BLaER1 treated with 17β-estradiol and CSF1 and Interleukin-3, amounts not matched to agents 10 nM and 100 nM (cell line): ENCODE measurements at regions not wholly inside any gene's neighbourhood (a gene's known extent, or its start where the extent isn't known, plus 50 kb on each side); places are given as distances from the start of the nearest gene placed in this dataset.

Experiments
- H3K27ac ChIP-seq, 11 experiments: shearing (Covaris generic); formaldehyde crosslinking; 2 replicates each; pipeline ENCODE4 v1.8.1; 2022
- H3K27me3 ChIP-seq, 11 experiments: shearing (Covaris generic); formaldehyde crosslinking; 2 replicates each; pipeline ENCODE4 v1.8.1; 2022
- H3K36me3 ChIP-seq, 11 experiments: shearing (Covaris generic); formaldehyde crosslinking; 2 replicates each; pipeline ENCODE4 v1.8.1; 2022
- H3K4me1 ChIP-seq, 10 experiments: shearing (Covaris generic); formaldehyde crosslinking; 2 replicates each; pipeline ENCODE4 v1.8.1; 2022
- H3K4me2 ChIP-seq, 11 experiments: shearing (Covaris generic); formaldehyde crosslinking; 2 replicates each; pipeline ENCODE4 v1.8.1; 2022
- H3K4me3 ChIP-seq, 10 experiments: shearing (Covaris generic); formaldehyde crosslinking; 2 replicates each; pipeline ENCODE4 v1.8.1; 2022
- H3K9ac ChIP-seq, 11 experiments: shearing (Covaris generic); formaldehyde crosslinking; 2 replicates each; pipeline ENCODE4 v1.8.1; 2022
- H3K9me3 ChIP-seq, 11 experiments: shearing (Covaris generic); formaldehyde crosslinking; replicated peaks in 1 of 11; 2 replicates each; pipeline ENCODE4 v1.8.1; 2022
- H4K20me1 ChIP-seq, 11 experiments: shearing (Covaris generic); formaldehyde crosslinking; 2 replicates each; pipeline ENCODE4 v1.8.1; 2022
- Cebpa-rat ChIP-seq, 11 experiments: shearing (Covaris generic); IDR thresholded peaks; 2 replicates each; pipeline ENCODE4 v1.8.1; 2022

GRCh38 chr18:78510091-78510490, 469.5 kb upstream of the SALL3 start:
- Histone ChIP-seq H4K20me1 (no peaks in the 10 kb centered on the region), H3K4me1 (no peaks in the 10 kb centered on the region), H3K27me3 (no peaks in the 10 kb centered on the region), H3K9me3 (no peaks in the 10 kb centered on the region), H3K9ac (no peak overlapping the region), H3K36me3 (no peaks in the 10 kb centered on the region), H3K27ac (no peak overlapping the region), H3K4me3 (no peak overlapping the region), H3K4me2 (no peak overlapping the region)
- no peak for TF ChIP-seq Cebpa-rat (IDR thresholded peaks at IDR 0.05)

- Histone ChIP-seq H3K27ac (no peak overlapping the region), H3K4me3 (no peak overlapping the region), H4K20me1 (no peaks in the 10 kb centered on the region), H3K4me1 (no peaks in the 10 kb centered on the region), H3K9me3 (no peaks in the 10 kb centered on the region), H3K27me3 (no peaks in the 10 kb centered on the region), H3K9ac (no peak overlapping the region), H3K36me3 (no peaks in the 10 kb centered on the region), H3K4me2 (no peak overlapping the region)
- TF ChIP-seq Cebpa-rat (IDR thresholded peaks at IDR 0.05) = no peak
These were observed 469.0 kb upstream of the SALL3 start for GRCh38 chr18:78510636-78511035.

GRCh38 chr18:78511666-78512601, 467.7 kb upstream of the SALL3 start:
- Histone ChIP-seq H3K27me3 (no peaks in the 10 kb centered on the region), H3K27ac (no peak overlapping the region), H3K4me2 (no peak overlapping the region), H3K4me1 (no peaks in the 10 kb centered on the region), H3K9ac (no peak overlapping the region), H3K36me3 (no peaks in the 10 kb centered on the region), H3K4me3 (no peak overlapping the region), H4K20me1 (no peaks in the 10 kb centered on the region), H3K9me3 (no peaks in the 10 kb centered on the region)
- TF ChIP-seq Cebpa-rat (IDR thresholded peaks at IDR 0.05) = no peak

GRCh38 chr18:78514910-78515670, 464.5 kb upstream of the SALL3 start:
- TF ChIP-seq Cebpa-rat (IDR thresholded peaks at IDR 0.05) = no peak

GRCh38 chr18:78517328-78517727, 462.3 kb upstream of the SALL3 start:
- H3K9ac ChIP-seq = no peak overlapping the region
- H3K4me3 ChIP-seq = no peak overlapping the region
- H3K4me2 ChIP-seq = no peak overlapping the region
- H4K20me1 ChIP-seq = 0 out of 22 replicates have a peak, but pooled peaks cover 0 to 8% (median 0%) of the 10 kb centered on the region in 11 experiments
- no peaks in the 10 kb centered on the region for H3K36me3 ChIP-seq
- H3K9me3 ChIP-seq = no peaks in the 10 kb centered on the region
- TF ChIP-seq Cebpa-rat (IDR thresholded peaks at IDR 0.05) = no peak
- no peaks in the 10 kb centered on the region for H3K4me1 ChIP-seq
- no peaks in the 10 kb centered on the region for H3K27me3 ChIP-seq
- H3K27ac ChIP-seq = no peak overlapping the region

More at GRCh38 chr18:78514910-78515670, 464.5 kb upstream of the SALL3 start:
- H3K27ac ChIP-seq = no peak overlapping the region
- 0 out of 22 replicates have a peak, but pooled peaks cover 0 to 8% (median 0%) of the 10 kb centered on the region in 11 experiments for H4K20me1 ChIP-seq
- H3K9ac ChIP-seq = no peak overlapping the region
- no peaks in the 10 kb centered on the region for H3K36me3 ChIP-seq
- no peaks in the 10 kb centered on the region for H3K4me1 ChIP-seq
- H3K4me2 ChIP-seq = no peak overlapping the region
- H3K4me3 ChIP-seq = no peak overlapping the region
- H3K9me3 ChIP-seq = no peaks in the 10 kb centered on the region
- no peaks in the 10 kb centered on the region for H3K27me3 ChIP-seq

- no peaks in the 10 kb centered on the region for H3K9me3 ChIP-seq
- TF ChIP-seq Cebpa-rat (IDR thresholded peaks at IDR 0.05) = no peak
- H3K4me3 ChIP-seq = no peak overlapping the region
- H3K27me3 ChIP-seq = no peaks in the 10 kb centered on the region
- H3K4me1 ChIP-seq = no peaks in the 10 kb centered on the region
- no peak overlapping the region for H3K27ac ChIP-seq
- 0 out of 22 replicates have a peak, but pooled peaks cover 0 to 8% (median 0%) of the 10 kb centered on the region in 11 experiments for H4K20me1 ChIP-seq
- no peak overlapping the region for H3K4me2 ChIP-seq
- no peaks in the 10 kb centered on the region for H3K36me3 ChIP-seq
- H3K9ac ChIP-seq = no peak overlapping the region
These were observed 461.6 kb upstream of the SALL3 start for GRCh38 chr18:78517973-78518372.

- Histone ChIP-seq H3K9ac (no peak overlapping the region), H3K27me3 (no peaks in the 10 kb centered on the region)
- no peak for TF ChIP-seq Cebpa-rat (IDR thresholded peaks at IDR 0.05)
These were observed 460.8 kb upstream of the SALL3 start for GRCh38 chr18:78518805-78519204.

GRCh38 chr18:78519394-78520062, 460.1 kb upstream of the SALL3 start:
- no peak overlapping the region for H3K9ac ChIP-seq
- 0 out of 22 replicates have a peak, but pooled peaks cover 0 to 8% (median 0%) of the 10 kb centered on the region in 11 experiments for H4K20me1 ChIP-seq
- H3K27me3 ChIP-seq = no peaks in the 10 kb centered on the region
- no peak overlapping the region for H3K27ac ChIP-seq
- no peaks in the 10 kb centered on the region for H3K9me3 ChIP-seq
- no peaks in the 10 kb centered on the region for H3K36me3 ChIP-seq
- TF ChIP-seq Cebpa-rat (IDR thresholded peaks at IDR 0.05) = no peak
- H3K4me2 ChIP-seq = no peak overlapping the region
- H3K4me3 ChIP-seq = no peak overlapping the region
- no peaks in the 10 kb centered on the region for H3K4me1 ChIP-seq

More at GRCh38 chr18:78518805-78519204, 460.8 kb upstream of the SALL3 start:
- H4K20me1 ChIP-seq = 0 out of 22 replicates have a peak, but pooled peaks cover 0 to 8% (median 0%) of the 10 kb centered on the region in 11 experiments
- no peaks in the 10 kb centered on the region for H3K4me1 ChIP-seq
- no peak overlapping the region for H3K27ac ChIP-seq
- no peaks in the 10 kb centered on the region for H3K36me3 ChIP-seq
- no peak overlapping the region for H3K4me3 ChIP-seq
- H3K4me2 ChIP-seq = no peak overlapping the region
- no peaks in the 10 kb centered on the region for H3K9me3 ChIP-seq

GRCh38 chr18:78521136-78521535, 458.5 kb upstream of the SALL3 start:
- Histone ChIP-seq H4K20me1 (0 out of 22 replicates have a peak, but pooled peaks cover 0 to 8% (median 0%) of the 10 kb centered on the region in 11 experiments), H3K36me3 (no peaks in the 10 kb centered on the region), H3K9me3 (no peaks in the 10 kb centered on the region), H3K4me2 (no peak overlapping the region), H3K27ac (no peak overlapping the region), H3K4me3 (no peak overlapping the region), H3K27me3 (no peaks in the 10 kb centered on the region), H3K4me1 (peaks cover 0 to 10% (median 6%) of the 10 kb centered on the region in 10 experiments; a peak in 10 of 20 replicates), H3K9ac (no peak overlapping the region)
- TF ChIP-seq Cebpa-rat (IDR thresholded peaks at IDR 0.05) = no peak
